ENCODE measurements at regions not wholly inside any gene's neighbourhood (a gene's known extent, or its start where the extent isn't known, plus 50 kb on each side); places are given as distances from the start of the nearest gene placed in this dataset.
"Not testable (repeated sequence)": the region's sequence is repeated elsewhere in the genome, so short reads cannot be mapped to it uniquely, and the experiment has no call there.

DNA sequence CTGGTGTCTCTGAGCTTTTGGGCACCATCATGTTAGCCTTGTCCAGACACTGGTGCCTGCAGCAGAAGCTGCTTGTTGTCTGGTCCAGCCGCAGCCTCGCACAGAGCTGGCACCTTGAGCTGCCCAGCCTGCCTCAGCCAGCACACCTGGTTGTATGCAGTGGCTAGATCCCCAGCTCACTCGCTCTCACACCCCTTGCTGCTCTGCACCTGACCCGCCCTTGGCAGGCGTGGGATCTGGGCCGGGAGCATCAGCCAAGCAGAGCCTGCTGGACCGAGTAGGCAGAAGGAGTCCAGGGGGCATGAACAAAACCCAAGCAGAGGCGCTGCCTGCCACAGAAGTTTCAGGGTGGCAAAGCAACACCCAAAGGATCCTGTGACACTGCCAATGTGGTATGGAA is 79.7 kb upstream of the ITGB1 start:
- H3K4me3 ChIP-seq (ENCODE audit: low read depth, low read length), result no peak overlapping the region
- TF ChIP-seq, protein P1, sequence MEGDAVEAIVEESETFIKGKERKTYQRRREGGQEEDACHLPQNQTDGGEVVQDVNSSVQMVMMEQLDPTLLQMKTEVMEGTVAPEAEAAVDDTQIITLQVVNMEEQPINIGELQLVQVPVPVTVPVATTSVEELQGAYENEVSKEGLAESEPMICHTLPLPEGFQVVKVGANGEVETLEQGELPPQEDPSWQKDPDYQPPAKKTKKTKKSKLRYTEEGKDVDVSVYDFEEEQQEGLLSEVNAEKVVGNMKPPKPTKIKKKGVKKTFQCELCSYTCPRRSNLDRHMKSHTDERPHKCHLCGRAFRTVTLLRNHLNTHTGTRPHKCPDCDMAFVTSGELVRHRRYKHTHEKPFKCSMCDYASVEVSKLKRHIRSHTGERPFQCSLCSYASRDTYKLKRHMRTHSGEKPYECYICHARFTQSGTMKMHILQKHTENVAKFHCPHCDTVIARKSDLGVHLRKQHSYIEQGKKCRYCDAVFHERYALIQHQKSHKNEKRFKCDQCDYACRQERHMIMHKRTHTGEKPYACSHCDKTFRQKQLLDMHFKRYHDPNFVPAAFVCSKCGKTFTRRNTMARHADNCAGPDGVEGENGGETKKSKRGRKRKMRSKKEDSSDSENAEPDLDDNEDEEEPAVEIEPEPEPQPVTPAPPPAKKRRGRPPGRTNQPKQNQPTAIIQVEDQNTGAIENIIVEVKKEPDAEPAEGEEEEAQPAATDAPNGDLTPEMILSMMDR (IDR thresholded peaks at IDR 0.05; ENCODE audit: low read depth, low read length), result no peak

DNA sequence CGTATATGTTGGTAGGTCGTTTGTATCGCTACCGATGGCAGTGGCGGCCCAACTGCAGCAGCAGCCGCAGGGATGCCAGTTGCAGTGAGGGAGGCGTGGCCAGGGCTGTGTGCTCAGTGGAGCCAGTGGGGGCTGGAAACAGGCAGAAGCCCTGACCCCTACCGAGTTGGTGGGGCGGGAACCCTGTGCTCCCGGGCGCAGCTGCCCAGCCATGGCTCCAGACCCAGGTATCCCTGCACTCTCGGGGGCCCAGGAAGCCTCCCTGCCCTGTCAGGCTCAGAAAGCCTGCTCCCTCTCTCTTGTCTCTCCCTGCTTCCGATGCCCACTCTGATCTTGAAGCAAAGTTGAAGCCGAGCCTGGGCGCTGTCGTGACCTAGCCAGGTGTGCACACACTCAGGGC is 78.6 kb upstream of the ITGB1 start:
- TF ChIP-seq, protein P1 (IDR thresholded peaks at IDR 0.05; ENCODE audit: low read depth, low read length), result no peak
- H3K4me3 ChIP-seq (ENCODE audit: low read depth, low read length), result no peak overlapping the region

DNA sequence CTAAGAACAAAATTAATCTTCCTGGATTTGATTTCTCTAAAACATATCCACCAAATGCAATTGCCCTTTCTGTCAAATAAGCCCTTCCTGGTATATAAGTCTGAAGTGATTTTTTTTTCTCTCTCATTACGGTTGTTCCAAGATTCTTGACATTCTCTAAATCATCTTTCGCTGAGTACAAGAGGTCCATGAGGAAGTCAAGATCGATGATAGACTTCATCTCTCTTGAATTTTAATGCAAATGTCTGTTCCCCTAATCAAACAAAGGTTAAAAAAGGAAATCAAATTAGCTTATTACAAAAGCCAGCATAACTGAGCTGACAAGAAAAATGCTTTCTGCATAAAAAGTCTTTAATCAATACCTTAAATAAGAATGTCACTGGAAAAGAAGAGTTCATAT is 77.4 kb upstream of the ITGB1 start:
- H3K4me3 ChIP-seq (ENCODE audit: low read depth, low read length), result no peak overlapping the region
- TF ChIP-seq, protein P1 (IDR thresholded peaks at IDR 0.05; ENCODE audit: low read depth, low read length), result no peak

DNA sequence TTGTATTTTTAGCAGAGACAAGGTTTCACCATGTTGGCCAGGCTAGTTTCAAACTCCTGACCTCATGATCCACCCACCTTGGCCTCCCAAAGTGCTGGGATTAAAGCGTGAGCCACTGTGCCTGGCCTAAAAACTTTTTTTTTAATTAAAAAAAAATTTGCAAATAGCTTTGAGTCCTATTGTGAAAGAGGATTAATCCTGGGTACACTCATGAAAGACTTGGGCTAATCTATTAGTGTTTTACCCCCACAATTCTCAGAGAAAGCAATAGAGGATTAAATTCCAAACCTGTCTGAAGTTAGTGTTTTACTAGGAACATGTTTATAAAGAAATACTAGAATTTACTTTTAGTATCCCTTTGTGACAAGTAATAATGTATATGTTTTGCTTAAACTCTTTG is 76.9 kb upstream of the ITGB1 start:
- no peak overlapping the region for H3K4me3 ChIP-seq (ENCODE audit: low read depth, low read length)
- TF ChIP-seq, protein P1 (IDR thresholded peaks at IDR 0.05; ENCODE audit: low read depth, low read length), result no peak

DNA sequence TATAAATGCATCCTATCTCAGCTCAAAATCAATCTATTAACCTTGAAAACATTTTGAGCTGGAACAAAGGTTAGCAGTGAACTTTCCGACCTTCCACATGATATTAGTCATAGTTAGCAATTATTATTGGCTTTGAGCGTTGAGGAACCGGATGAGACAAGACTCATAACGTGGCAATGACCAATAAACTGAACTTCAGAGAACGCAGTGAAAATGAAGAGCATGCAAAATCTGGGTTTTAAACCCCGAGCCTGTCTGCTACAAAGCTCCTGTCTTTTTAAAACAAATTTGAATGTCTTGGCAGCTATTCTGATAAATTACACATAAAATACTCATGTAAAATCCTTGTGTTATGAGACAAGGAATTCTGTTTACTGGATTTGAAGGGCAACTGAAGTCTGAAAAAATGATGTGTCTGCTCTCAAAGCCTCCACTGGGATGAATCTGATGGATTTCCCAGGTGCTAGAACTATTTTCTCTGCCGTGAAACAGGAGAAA is 74.7 kb upstream of the ITGB1 start:
- TF ChIP-seq, protein P1 (IDR thresholded peaks at IDR 0.05; ENCODE audit: low read depth, low read length), result no peak
- 0 out of 2 replicates have a peak overlapping the region, but pooled peaks have one; percentile 6 for H3K4me3 ChIP-seq (ENCODE audit: low read depth, low read length)

DNA sequence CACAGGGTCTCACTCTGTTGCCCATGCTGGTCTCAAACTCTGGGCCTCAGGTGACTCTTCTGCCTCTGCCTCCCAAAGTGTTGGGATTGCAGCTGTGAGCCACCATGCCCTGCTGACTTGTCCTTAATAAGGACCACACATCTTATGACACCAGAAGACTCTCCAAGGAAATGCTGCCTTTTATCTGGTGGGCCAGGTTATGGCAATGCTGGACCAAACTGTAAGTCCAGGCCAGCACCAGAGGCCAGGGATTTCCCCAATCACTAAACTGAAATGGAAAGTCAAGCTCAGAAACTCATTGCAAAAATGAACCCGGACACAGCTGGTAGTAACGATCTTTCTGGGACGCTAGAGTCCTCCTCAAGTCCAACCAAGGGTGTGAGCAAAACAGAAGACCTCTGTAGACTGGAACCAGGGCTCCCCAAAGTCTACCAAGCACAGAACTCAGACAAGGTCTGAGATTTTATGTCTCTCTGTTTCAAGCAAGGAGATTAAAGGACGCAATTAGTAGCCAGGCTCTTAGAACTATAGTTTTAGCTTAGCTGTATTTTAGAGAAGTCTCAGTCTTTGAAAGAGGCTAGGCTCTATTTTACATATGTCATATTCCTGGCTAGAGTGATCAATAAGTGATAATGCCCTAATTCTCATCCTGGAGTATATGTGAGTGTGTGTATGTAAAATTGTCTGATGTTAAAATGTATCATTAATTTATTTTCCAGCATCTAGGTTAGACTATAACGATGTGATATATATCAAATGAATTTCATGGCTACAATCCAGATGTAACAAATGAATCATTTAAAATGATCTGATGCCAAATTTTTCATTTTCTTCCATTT is 74.0 kb upstream of the ITGB1 start:
- TF ChIP-seq, protein P1 (IDR thresholded peaks at IDR 0.05; ENCODE audit: low read depth, low read length), result no peak
- H3K4me3 ChIP-seq (ENCODE audit: low read depth, low read length), result no peak overlapping the region

DNA sequence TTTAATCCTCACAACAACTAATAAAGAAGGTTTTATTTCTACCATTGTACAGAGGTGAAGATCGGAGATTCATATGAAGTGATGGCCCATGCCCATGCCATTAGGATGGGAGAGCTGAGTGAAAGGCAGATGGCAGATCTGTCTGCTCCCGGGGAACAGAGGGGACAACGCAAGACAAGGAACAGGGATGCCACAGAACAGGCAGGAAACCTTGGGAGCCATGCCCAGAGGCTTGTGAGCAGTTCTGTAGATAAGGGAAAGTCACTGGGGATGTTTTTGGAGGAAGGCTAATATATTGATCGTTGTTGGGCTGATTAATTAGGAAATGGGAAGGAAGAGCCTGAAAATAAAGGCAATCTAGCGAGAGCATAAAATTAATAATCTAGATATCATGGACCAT is 73.1 kb upstream of the ITGB1 start:
- no peak overlapping the region for H3K4me3 ChIP-seq (ENCODE audit: low read depth, low read length)
- TF ChIP-seq, protein P1 (IDR thresholded peaks at IDR 0.05; ENCODE audit: low read depth, low read length), result no peak

DNA sequence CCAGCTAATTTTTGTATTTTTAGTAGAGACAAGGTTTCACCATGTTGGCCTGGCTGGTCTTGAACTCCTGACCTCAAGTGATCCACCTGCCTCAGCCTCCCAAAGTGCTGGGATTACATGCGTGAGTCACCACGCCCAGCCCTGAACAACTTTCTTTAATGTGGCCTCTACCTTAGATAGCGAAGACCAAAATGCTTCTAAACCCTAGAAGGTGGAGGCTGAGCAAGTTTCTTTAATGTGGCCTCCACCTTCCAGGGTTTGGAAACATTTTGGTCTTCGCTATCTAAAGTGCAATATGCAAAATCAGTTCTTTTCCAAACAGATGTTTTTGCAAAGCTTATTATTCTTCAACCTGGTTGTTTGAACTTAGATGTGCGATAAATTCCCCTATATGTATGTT is 70.5 kb upstream of the ITGB1 start:
- not testable (repeated sequence) for H3K4me3 ChIP-seq (ENCODE audit: low read depth, low read length)
